ENCODE measurements at regions not wholly inside any gene's neighbourhood (a gene's known extent, or its start where the extent isn't known, plus 50 kb on each side); places are given as distances from the start of the nearest gene placed in this dataset.

DNA sequence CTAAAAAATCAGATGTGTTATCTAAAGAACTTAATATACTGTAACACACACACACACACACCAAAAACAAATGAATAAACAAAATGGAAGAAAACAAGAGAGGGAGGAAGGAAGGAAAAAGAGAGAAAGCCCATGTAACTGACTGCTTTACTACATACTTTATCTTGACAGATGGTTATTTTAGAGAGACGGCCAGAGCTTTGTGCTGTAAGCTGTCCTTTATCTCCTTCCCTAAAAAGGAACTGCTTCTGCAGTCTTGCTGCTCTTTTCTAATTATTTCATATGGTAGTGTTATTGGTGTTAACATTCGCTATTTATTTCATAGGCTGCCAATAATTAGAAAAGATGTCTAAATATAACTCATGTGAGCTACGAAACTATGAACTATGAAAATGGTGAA is 1384.6 kb downstream of the MRPL39 start:
- DNase-seq (ENCODE audit: low read depth) = no peak

GRCh38 chr21:24220446-24220845 is 1386.8 kb downstream of the MRPL39 start:
- no peak for DNase-seq (ENCODE audit: low read depth)

DNA sequence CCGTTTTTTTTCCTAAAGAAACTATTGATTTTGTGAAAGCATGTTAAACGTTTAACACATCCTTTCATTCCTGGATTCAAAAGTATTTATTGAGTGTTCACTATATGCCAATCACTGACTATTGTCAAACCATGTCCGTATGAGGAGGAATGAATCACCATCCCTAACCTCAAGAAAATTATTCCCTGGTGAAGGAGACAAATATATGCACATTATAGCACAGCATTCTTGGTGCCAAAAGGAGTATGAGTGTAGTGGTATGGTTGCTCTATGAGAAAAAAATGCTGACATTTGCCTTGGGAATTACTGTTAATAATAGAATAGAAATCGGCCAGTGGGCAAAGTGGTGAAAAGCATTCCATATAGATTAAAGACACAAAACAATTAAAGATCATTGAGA is 1390.1 kb downstream of the MRPL39 start:
- DNase-seq (ENCODE audit: low read depth) = no peak

- no peak for DNase-seq (ENCODE audit: low read depth)
These were observed 1397.2 kb downstream of the MRPL39 start for GRCh38 chr21:24210130-24210529.

DNA sequence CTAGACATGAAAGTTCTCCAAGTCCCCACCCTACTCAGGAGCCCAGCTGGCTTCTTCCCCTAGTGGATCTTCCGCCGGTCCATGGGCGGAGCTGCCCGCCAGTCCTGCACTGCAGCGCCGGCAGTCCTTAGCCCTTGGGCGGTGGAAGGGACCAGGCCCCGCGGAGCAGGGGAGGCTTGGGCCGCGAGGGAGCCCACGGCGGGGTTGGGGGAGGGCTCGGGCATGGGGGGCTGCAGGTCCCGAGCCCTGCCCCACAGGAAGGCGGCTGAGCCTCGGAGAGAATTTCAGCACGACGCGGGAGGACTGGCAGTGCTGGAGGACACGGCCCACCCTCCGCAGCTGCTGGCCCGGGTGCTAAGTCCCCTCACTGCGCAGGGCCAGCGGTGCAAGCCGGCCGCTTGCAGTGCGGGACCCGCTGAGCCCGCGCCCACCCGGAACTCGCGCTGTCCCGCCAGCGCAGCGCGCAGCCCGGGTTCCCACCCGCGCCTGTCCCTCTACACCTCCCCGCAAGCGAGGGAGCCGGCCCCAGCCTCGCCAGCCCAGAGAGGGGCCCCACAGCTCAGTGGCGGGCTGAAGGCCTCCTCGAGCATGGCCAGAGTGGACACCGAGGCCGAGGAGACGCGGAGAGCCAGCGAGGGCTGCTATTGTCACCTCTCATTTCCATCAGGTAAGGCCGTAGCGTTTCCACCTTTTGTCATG is 1398.6 kb downstream of the MRPL39 start:
- DNase-seq (ENCODE audit: low read depth) = no peak

GRCh38 chr21:24205319-24205718 is 1402.0 kb downstream of the MRPL39 start:
- DNase-seq (ENCODE audit: low read depth) = no peak

GRCh38 chr21:24204641-24205040 is 1402.6 kb downstream of the MRPL39 start:
- DNase-seq (ENCODE audit: low read depth) = no peak

- DNase-seq (ENCODE audit: low read depth) = no peak
These were observed 1407.2 kb downstream of the MRPL39 start for GRCh38 chr21:24200052-24200451.

- no peak for DNase-seq (ENCODE audit: low read depth)
These were observed 1409.4 kb downstream of the MRPL39 start for GRCh38 chr21:24197923-24198322.

DNA sequence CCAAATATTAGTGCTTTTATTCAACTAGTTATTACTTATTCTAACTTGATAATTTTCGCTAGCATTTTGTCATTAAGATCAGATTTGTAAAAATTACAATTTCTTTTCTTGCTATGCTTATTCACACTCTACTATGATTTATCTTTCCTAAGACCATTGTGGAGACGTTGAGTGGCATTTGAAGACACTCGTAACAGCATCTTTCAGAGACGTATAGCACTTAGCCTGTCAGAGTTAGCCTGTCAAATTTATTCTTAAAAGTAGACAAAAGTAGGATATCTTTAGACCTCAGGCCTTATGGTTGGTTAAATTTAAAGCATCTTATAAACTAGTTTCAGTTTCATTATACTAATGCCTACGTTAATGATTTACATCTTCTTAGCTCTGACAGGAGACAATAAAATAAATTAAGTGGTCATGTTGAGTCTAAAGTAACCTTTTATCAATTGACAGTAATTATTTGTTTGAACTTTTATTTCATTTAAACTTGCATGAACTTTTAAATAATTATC is 1410.1 kb downstream of the MRPL39 start:
- no peak for DNase-seq (ENCODE audit: low read depth)

- DNase-seq (ENCODE audit: low read depth) = no peak
These were observed 1418.8 kb downstream of the MRPL39 start for GRCh38 chr21:24188506-24188905.

DNA sequence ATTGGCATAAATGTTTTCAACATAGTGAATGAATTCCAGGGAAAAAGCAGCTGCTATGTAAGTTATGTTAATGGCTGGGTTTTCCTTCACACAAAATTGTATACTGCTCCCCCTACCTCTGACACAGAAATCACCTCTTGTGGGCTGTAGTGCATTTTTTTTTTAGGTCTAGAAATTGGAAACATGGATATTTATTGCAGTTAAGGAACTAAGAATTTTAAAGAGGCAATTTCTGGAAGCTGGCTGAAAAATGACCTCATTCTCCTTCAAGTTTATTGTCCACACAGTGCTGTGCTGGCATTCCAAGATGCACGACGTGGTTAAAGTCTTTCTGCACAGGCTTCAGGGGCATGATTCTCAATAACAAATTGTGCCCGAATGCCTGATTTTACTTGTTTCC is 1424.2 kb downstream of the MRPL39 start:
- no peak for DNase-seq (ENCODE audit: low read depth)

GRCh38 chr21:24179110-24179509 is 1428.2 kb downstream of the MRPL39 start:
- DNase-seq (ENCODE audit: low read depth) = no peak

DNA sequence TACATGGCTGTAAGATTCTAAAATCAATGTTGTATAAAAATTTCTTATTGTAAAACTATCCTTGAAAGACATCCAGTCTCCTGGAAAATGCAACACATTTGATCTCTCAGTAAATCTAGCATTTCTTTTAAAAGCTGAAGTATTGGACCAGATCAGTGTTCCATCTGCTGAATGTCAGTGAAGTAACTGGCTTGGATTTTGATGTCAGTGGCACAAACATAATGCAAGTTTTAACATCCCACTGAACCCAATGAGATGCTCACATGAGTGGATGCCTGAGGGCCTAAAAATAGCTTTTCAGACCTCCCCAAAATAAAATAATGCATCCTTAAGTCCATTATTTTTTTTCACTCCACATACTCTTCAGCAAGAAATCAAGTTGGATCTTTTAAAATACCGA is 1432.2 kb downstream of the MRPL39 start:
- no peak for DNase-seq (ENCODE audit: low read depth)

- DNase-seq (ENCODE audit: low read depth) = no peak
These were observed 1435.5 kb downstream of the MRPL39 start for GRCh38 chr21:24171736-24172135.

GRCh38 chr21:24163539-24163938 is 1443.7 kb downstream of the MRPL39 start:
- no peak for DNase-seq (ENCODE audit: low read depth)

DNA sequence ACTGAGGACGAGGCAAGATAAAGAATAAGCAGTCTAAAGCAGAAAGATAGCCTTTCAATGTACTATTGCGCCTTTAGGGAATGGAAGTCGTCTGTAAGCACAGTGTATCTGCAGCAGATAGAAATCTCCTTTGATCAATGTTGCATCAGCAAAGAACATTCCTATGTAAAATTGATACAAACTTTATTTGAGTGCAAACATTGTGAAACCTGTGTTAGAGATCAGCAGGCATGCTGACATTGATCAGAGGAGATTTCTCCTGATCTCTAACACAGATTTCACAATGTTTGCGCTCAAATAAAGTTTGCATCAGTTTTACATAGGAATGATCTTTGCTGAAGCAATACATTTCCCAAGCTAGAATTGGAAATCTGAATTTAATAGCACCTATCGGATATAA is 1446.8 kb downstream of the MRPL39 start:
- DNase-seq (ENCODE audit: low read depth) = no peak

- DNase-seq (ENCODE audit: low read depth) = no peak
These were observed 1454.1 kb downstream of the MRPL39 start for GRCh38 chr21:24153137-24153536.

GRCh38 chr21:24150753-24151152 is 1456.5 kb downstream of the MRPL39 start:
- DNase-seq (ENCODE audit: low read depth) = no peak

- no peak for DNase-seq (ENCODE audit: low read depth)
These were observed 1458.8 kb downstream of the MRPL39 start for GRCh38 chr21:24148461-24148860.

GRCh38 chr21:24147674-24148073 is 1459.6 kb downstream of the MRPL39 start:
- no peak for DNase-seq (ENCODE audit: low read depth)

- DNase-seq (ENCODE audit: low read depth) = no peak
These were observed 1476.2 kb downstream of the MRPL39 start for GRCh38 chr21:24131056-24131455.

DNA sequence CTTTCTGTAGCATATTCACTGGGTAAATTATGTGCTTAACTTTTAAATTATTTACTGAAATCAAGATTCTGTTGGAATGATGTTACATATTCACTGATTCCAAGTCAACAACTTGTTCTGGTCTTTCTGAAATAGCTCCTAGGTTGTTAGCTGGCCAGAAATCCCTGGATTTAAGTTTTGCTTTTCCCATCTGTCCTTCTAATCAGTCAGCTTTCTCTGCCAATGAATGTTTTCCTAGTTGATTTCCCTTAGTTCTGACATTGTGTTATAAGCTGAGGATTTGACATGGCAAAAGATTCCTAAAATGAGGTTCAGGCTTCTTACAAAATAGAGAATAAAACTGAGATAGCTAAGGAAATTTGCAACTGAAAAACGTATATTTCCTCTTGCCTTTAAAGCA is 1479.6 kb downstream of the MRPL39 start:
- no peak for DNase-seq (ENCODE audit: low read depth)

DNA sequence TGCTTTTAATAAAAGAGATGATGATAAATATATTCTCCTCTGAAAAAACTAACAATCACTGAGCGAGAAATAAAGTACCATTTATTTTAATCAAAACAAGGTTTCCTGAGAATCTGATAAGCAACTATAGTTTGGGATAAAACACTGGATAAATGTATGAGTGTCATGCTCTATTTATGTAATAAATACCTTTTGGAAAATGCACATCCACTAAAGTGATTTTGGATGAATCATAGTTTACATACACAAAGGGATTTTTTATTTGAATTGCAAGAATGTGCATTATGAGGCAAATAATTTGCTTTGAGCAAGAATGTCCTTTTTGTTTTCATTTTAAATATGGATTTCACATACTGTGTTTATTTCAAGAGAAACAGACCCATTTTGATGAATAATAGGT is 1483.5 kb downstream of the MRPL39 start:
- no peak for DNase-seq (ENCODE audit: low read depth)
